ENCODE measurements at regions not wholly inside any gene's neighbourhood (a gene's known extent, or its start where the extent isn't known, plus 50 kb on each side); places are given as distances from the start of the nearest gene placed in this dataset.

GRCh38 chr7:68148440-68148839, 1151.8 kb downstream of the TYW1 start:
- TF ChIP-seq POLR2A (IDR thresholded peaks at IDR 0.05) (no peak), CTCF (IDR thresholded peaks at IDR 0.05 in 4 of 5, conservative IDR thresholded peaks at IDR 0.05 in 1 of 5) (no peak)

Measured in gastrocnemius medialis (tissue), 4 donors.